Panc1 (cell line): ENCODE measurements at regions not wholly inside any gene's neighbourhood (a gene's known extent, or its start where the extent isn't known, plus 50 kb on each side); places are given as distances from the start of the nearest gene placed in this dataset.

Experiments used
- CTCF ChIP-seq: fragments of 450-650 bp; IDR thresholded peaks from 2 replicates; pipeline ENCODE4 v1.5.1; 2017; ENCODE audit warnings: mild to moderate bottlenecking
- REST ChIP-seq, 2 experiments: IDR thresholded peaks; 2 replicates each; pipeline ENCODE4 v1.6.1; 2011 to 2012; ENCODE audit warnings: low read depth in 2 of 2, control low read depth in 1 of 2, low read length in 1 of 2, mild to moderate bottlenecking in 1 of 2, moderate library complexity in 1 of 2; ENCODE audit not compliant: insufficient read depth in 1 of 2

GRCh38 chr6:25193460-25194171, 85.6 kb upstream of the CARMIL1 start:
- no peak for TF ChIP-seq CTCF
- no peak for TF ChIP-seq REST (IDR thresholded peaks at IDR 0.05; ENCODE audit: insufficient read depth in 1 of 2, low read depth in 2 of 2, low read length in 1 of 2)
